HG02884 (cell line): ENCODE measurements at regions not wholly inside any gene's neighbourhood (a gene's known extent, or its start where the extent isn't known, plus 50 kb on each side); places are given as distances from the start of the nearest gene placed in this dataset.
A peak's percentile ranks its signal among the peaks of the same experiment; 100 is the strongest.
"Not testable (repeated sequence)": the region's sequence is repeated elsewhere in the genome, so short reads cannot be mapped to it uniquely, and the experiment has no call there.

Experiments
- ATAC-seq: cut with Tn5 transposase; IDR thresholded peaks from one replicate; pipeline ENCODE4 v1.9.1; 2021; ENCODE audit warnings: mild to moderate bottlenecking, moderate library complexity; ENCODE audit not compliant: unreplicated experiment

DNA sequence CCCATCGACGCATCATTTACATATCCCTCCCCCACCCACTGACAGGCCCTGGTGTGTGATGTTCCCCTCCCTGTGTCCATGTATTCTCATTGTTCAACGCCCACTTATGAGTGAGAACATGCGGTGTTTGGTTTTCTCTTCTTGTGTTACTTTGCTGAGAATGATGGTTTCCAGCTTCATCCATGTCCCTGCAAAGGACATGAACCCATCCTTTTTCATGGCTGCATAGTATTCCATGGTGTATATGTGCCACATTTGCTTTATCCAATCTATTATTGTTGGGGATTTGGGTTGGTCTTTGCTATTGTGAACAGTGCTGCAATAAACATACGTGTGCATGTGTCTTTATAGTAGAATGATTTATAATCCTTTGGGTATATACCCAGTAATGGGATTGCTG lies 243.3 kb downstream of the TTC6 start:
- ATAC-seq, result not testable (repeated sequence)

DNA sequence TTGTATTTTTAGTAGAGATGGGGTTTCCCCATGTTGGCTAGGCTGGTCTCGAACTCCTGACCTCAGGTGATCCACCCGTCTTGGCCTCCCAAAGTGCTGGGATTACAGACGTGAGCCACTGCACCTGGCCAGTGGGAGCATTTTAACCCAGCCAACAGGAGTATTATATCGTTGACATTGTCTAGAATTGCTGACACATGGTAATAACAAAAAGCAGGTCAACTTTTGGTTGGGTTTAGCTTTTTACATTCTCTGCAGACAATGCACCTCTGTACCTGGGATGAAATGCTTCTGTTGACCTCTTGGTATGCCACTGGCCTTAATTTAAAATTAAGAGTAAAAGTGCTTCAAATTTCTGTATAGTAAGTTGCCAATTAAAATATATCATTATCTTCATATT lies 245.6 kb downstream of the TTC6 start:
- ATAC-seq, result not testable (repeated sequence)

- no peak for ATAC-seq
Measured at GRCh38 chr14:37842106-37842505, 246.7 kb downstream of the TTC6 start.

- no peak for ATAC-seq
Measured at GRCh38 chr14:37843954-37844607, 248.7 kb downstream of the TTC6 start.

- ATAC-seq, result no peak
Measured at GRCh38 chr14:37844614-37845013, 249.2 kb downstream of the TTC6 start.

DNA sequence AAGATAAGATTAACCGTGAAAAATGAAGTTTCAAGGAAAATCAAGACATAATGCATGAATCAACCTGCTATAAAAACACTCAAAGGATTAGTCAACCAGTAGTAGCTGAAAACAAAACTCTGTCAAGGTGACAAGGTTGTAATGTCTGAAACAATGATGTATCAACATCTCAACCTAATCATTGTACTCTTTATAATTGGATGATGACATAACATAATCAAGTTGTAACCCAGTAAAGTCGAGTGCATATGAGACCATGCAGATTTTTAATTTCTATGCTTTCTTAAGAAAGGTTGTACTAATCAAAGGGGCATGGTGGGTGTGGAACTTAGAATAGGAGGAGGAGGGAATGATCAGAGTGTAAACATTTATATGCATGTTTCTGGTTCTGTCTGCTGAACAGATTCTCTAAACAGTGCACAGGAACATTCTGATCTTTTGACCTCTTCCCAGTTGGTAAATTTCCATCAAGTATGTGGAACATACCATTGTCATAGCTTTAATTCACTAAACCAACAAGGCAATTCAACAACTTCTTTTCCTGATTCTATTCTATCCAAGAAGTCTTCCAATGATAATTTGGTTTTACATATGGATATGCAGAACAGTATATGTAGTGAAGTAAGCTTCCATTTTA lies 253.7 kb downstream of the TTC6 start:
- ATAC-seq, result no peak

DNA sequence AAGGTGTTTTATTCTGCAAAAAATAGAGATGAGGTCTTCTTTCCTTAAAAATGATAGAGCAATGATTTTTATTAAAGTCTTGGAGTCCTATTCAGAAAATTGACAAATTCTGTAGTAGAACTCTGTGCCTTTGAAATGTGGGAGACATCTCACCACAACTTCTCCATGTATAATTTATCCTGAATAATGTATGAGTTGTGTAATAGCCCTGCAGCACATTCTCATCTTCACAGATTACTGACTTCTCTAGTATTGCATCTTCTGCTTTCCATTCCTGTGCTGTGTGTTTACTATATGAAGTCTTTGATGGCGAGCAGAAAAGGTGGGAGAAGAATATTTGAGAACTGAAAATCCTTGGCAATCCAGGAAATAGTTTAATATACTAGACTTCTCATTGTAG lies 255.6 kb downstream of the TTC6 start:
- ATAC-seq, result no peak

DNA sequence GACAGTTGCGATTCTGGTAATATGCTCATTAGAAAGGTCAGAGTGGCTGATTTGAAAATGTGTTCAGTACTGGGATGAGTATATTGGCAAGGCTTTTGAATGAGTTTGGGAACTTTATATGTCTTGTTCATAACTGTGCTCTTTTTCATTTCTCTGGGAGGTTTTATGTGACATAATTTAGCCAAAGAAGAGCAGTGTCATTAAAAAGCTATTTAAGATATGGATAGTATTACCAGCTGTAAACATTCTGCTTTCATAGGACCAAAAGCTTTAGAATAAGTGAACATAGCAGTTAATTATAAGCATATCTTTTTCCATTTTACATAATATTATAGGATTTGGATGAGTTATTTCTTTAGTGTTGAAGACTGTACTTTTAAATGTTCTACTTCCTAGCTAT lies 260.4 kb downstream of the TTC6 start:
- ATAC-seq, result no peak

GRCh38 chr14:37857774-37858266 lies 262.4 kb downstream of the TTC6 start:
- no peak for ATAC-seq

DNA sequence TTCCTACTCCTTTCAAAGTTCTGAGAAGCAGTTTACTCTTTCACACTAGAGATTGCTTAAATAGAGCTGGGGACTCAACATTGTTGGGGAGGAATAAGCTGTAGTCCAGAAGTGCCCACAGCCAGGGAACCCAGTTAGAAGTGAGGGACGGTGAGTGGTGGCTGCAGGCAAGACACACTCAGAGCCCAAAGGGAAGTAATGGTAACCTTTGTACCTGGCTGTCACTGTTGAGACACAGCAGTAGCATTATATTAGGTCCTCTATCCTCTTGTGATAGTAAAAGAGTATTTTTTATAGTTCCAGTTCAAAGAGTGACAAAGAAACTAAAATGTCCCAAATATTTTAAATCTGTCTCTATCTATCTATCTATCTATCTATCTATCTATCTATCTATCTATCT lies 263.3 kb downstream of the TTC6 start:
- no peak for ATAC-seq

- ATAC-seq, result no peak
Measured at GRCh38 chr14:37859177-37859576, 263.7 kb downstream of the TTC6 start.

DNA sequence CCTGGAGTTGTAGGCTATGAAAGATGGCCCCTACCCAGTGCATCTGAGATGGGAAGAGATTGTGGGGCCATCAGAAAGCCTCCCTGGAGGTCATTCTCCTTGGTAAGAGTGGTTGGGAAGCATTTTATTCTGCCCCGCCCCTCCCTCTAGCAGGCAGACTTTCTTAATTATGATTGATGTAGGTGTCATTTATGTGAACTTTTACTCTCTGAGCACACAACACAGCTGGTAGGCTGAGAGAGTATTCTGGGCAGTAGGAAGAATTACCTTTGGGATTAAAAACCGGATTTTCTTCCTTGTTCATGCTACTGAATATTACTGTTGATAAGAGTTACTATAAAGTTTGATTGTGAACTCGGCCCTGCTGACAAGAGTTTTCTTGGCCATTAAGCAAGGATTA lies 266.8 kb downstream of the TTC6 start:
- no peak for ATAC-seq

DNA sequence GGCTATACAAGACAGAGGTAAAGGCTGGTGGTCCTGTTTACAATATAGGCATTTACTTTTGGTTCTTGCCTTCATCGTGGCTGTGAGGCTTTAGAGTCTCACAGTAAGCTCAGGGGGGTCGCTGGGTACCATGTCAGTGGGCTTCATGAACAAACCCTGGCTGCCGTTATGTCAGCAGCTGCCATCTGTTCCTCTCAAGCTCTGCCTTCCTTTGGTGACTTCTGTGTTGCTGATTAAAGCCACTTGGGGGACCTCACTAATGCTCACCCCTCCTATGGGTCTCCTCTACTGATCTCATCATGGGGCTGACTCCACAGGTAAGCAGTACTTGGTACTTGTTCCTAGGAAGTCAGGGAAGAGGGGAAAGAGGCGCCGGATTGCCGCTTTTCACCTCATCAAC lies 268.7 kb downstream of the TTC6 start:
- no peak for ATAC-seq

DNA sequence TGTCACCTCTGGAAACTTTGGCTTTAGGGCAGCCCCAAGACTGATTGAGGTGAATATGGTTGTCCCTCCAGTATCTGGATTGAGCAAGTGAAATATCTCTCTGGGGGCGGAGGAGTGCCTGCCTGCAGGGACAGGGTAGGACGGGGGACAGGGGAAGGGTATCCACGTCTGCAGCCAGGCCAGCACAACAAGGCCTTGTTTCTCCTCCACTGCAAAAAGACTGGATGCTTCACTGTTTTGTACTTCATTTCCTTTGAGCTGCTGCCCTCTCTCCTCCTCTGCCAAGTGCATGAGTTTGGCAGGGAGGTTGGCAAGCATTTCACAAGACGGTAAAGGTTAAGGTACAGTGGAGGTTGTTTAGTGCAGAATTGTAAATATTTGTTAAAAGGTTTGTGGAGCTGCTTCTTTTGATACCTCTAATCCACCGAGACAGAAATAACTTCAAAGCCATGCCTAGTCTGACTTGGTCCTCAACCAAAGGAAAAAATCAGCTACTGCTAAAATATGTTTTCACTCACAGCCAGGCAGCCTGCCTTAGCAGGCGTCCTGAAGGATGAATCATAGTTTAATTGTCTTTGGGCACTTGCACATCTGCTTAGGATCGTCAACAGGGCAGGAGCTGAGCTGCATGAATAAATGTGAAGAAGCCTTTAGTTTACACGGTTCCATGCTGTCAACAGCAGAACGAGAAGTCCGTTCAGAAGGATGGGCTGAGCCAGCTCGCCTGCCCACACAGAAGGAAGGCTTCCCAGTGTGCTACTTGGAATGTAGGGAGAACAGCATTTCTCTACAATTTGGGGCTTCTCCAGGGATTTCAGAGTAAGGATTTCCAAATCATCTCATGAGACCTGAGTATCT lies 269.7 kb downstream of the TTC6 start:
- no peak for ATAC-seq

DNA sequence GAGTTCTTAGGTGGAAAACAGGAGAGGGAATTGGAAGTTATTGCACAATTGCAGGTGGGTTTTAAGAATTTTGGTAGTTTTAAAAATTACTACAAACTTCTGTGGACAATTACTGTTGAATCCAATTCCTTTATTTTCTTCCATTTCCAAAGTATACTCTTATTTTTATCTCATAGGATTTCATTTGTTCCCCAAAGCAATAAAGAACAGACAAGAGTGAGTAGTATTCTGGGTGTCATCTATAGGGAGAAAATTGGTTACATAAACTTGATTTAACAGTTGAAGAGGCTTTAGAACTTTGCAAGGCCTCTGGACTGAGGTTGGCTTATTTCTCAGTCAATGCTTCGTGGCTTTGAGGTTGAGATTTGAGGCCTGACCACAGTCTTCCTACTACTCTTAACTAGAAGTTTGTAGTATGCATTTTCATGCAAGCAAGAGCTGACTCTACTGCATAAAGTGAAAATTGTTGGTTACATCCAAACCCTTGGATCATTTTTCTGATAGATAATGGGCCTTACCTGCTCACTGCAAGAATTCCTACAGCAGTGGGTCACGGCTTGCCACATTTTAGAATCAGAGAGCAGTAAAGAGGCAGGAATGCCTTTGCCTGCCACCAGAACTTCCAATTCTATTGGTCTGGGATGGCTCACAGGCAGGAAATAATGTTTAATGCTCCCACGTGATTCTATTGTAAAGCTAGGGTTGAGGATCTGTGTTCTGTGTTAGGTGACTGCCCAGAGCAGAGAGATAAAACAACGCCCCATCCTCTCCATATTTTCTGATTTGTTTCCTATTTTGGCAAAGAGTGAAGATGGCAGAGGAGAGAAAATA lies 270.5 kb downstream of the TTC6 start:
- ATAC-seq, result no peak

DNA sequence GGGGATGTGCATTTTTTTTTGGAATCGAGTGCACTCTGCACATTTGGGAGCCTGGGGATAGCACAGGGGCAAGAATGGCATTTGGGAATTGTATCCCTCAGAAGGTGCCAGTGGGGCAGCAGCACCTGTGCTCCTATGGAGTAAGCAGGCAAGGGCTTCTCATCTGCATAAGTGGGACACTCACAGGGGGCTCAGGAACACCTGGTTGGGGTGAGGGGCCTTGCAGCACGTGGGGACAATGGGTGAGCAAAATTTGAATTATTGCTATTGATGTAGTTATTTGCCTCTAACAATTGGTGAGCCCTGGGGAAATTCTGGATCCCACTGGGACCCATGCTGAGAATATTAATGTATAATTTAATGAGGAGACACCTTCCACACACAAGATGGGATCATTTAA lies 274.2 kb downstream of the TTC6 start:
- ATAC-seq, result no peak

GRCh38 chr14:37870170-37870569 lies 274.7 kb downstream of the TTC6 start:
- ATAC-seq, result no peak

- ATAC-seq, result no peak
Measured at GRCh38 chr14:37870632-37871346, 275.4 kb downstream of the TTC6 start.

DNA sequence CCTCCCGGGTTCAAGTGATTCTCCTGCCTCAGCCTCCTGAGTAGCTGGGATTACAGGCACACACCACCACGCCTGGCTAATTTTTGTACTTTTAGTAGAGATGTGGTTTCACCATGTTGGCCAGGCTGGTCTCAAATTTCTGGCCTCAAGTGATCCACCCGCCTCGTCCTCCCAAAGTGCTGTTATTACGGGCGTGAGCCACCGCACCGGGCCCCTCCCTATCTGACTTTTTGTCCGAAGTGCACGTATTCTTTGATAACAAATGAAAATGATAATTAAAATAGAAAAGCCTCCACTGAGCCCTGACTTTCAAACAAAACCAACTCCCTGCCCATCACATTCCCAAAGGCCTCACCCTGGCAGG lies 278.6 kb downstream of the TTC6 start:
- ATAC-seq, result not testable (repeated sequence)

DNA sequence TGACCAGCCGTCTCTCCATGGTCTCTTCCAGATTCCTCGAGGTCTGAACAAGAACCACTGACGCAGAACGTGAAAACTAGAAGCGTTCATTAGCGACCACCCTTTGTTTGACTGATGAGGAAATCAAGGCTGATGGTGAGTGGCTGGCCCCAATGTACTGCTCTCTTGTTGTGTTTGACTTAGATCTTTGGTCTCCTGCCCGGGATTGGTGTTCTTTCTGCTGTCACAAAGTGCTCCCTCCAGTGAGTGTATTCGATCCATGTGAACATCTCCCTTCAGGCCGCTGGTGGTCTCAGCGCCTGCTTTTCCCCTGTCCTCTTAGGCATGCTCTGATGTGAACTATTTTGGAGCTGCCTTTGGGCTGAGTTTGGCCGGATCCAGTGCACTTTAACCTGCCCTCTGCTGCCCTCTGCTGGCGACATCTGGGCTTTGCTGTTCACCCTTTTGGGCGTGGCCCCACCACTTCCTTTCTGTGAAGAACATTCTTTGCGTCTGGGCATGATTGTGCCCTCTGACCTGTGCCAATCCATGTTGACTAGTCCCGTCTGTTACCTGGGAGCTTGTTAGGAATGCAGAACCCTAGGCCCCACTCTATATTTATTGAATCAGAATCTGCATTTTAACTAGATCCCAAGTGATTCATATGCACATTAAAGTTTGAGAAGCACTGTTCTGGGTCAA lies 279.1 kb downstream of the TTC6 start:
- peak; percentile 98 for ATAC-seq
